NCI-H187 treated with DMSO at 0.1 percent for 48 hours (cell line): ENCODE measurements at regions not wholly inside any gene's neighbourhood (a gene's known extent, or its start where the extent isn't known, plus 50 kb on each side); places are given as distances from the start of the nearest gene placed in this dataset.
"Not testable (repeated sequence)": the region's sequence is repeated elsewhere in the genome, so short reads cannot be mapped to it uniquely, and the experiment has no call there.

Experiments used
- DNase-seq: peaks from one replicate; lab custom pipeline; 2025; lab: John Stamatoyannopoulos, UW

GRCh38 chr11:119586181-119586580, 142.8 kb downstream of the NECTIN1 start:
- DNase-seq = no peak

DNA sequence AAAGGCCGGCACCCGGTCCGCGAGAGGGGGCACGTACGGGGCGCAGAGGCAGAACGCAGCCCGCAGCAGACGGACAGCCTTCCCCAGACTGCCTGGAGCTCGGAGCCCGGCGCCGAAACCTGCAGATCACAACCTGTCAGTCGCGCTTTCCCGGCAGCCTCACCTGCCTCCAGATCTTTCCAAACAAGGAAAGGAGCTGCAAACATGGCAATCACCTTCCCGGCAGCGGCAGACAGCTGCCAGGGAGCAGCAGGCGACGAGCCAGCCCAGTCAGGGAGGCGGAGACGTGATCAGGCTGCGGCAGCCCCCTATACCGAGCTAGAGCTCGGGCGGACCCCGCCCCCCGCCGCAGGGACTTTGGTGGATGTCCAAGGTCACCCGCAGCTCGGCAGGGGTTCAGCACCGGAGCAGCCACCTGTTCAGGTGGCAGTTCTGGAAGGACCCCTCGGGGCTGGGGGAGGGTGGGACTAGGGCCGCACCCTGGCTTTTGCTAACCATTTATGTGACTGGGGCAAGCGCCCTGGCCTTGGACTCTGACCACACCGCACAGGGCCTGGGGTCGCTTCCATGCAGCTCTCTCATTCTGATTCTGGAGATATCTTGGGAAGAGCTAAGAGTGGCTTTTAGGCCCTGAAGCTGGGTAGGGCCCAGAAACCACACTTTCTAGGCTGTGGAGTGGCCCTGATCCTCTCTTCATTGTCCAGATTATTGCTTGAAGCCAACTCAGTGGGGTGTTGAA, 143.8 kb downstream of the NECTIN1 start:
- no peak for DNase-seq

- DNase-seq = no peak
These were observed 144.6 kb downstream of the NECTIN1 start for GRCh38 chr11:119584193-119585042.

DNA sequence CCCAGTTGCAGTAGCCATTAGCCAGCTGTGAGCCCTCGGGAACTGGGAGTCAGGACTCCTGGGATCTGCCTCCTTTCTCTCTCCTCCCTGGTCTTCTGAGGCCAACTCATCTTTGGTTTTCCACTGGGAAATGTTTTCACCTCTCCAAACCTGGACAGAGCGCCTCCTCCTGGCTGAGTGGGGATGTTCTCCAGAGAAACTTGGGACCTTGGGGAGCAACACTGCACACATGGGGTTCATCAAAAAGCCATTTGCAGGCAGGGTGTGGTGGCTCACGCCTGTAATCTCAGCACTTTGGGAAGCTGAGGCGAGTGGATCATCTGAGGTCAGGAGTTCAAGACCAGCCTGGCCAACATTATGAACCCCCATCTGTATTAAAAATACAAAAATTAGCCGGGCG, 145.4 kb downstream of the NECTIN1 start:
- DNase-seq = no peak

DNA sequence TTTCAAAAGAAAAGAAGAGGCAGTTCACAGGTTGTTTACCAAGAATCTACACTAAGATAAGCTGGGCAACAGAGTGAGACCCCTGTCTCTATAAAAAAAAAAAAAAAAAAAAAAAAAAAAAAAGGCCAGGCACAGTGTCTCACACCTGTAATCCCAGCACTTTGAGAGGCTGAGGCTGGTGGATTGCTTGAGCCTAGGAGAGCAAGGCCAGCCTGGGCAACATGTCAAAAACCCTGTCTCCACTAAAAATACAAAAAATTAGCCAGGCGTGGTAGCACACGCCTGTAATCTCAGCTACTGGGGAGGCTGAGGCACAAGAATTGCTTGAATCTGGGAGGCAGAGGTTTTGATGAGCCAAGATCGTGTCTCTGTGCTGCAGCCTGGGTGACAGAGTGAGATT, 147.6 kb downstream of the NECTIN1 start:
- DNase-seq = not testable (repeated sequence)

GRCh38 chr11:119580751-119581150, 148.2 kb downstream of the NECTIN1 start:
- DNase-seq = no peak

- DNase-seq = no peak
These were observed 148.9 kb downstream of the NECTIN1 start for GRCh38 chr11:119580081-119580480.

DNA sequence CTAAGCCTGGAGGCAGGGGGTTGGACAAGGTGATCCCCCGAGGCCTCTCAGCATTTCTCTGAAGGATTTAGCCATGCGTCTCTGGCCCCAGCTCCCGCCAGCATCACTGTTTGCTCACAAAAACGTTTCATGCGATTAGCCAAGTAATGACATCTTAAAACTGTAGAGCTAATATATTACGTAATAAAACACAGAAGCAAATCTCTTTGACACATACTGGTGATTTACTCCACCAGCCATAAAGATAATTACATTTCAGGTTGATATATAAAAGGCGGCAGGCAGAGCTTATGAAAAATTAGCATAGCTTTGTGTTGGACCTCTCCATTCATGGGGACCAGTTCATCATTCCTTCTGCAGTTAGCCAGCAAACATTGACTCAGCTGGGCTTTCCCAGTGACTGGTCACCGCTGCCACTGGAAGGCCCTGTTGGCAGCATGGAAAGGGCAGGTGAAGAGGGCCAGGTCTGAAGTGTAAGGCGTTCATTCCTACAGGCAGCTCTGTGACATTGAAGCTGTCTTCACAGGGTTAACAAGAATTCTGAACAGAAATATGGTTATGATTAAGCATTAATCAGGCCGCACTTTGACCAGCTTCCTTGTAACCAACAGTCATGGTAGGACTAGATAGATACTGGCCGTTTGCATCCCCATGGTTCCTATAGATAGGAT, 150.3 kb downstream of the NECTIN1 start:
- DNase-seq = no peak

DNA sequence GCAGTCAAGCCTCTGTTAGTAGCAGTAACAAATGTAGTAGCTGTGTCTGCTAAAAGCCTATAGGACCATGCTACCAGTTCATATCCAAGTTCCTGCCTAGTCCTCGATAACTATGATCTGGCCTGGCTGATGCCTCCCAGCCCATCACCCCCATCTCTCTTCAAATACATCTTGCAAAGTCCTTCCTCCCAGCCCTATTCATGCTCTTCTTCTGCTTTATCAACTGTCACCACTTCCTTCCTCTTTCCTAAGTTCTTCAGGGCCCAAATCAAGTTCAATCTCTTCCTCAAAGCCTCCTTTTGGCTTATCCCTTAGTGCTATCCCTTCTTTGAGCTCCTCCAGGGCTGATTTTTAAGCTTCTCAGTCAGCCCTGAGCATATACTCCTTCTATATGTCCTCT, 150.9 kb upstream of the THY1 start:
- no peak for DNase-seq

- DNase-seq = no peak
These were observed 149.8 kb upstream of the THY1 start for GRCh38 chr11:119572481-119573424.

GRCh38 chr11:119571311-119571710, 148.3 kb upstream of the THY1 start:
- peak; percentile 70 for DNase-seq

DNA sequence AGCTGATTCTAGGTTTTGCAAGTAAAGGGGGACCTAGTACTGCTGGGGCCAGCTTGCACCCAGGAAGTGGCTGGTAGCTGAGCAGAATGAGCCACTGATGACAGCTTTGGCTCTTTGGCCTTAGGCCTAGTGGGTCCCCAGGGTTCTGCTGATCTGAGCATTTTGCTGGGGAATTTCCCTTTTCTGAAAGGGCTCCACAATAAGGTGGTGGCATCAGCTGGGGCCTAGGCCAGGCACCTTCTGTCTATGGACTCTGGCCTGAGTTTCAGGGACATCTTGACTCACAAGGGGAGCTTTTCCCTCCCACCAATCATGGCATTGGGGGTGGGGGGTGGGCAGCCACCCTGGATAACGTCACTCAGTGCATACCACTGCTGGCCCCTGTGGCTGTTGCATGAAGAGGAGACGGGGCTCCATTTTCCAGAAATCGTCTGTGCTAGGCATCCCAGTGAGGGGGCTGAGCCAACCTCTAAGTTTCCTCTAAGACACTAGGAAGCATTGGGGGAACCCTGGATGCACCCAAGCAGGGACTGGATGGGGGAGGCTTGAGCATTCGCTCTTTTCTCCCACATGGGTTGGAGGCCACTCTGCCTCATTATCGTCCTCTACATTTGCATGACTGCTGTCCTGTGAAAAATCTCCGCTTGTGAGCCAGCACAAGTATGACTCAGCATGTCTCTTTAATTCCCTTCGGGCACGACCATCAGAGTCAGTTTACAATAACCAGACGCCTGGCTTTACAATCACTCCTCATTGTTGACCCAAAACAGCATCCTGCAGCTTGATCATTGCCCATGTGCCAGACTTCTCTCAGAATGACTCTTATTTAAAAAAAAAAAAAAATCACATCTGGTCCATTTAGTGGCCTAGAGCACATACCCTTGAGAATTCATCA, 145.0 kb upstream of the THY1 start:
- no peak for DNase-seq

- no peak for DNase-seq
These were observed 143.3 kb upstream of the THY1 start for GRCh38 chr11:119566319-119566718.

GRCh38 chr11:119565693-119566092, 142.7 kb upstream of the THY1 start:
- DNase-seq = not testable (repeated sequence)

DNA sequence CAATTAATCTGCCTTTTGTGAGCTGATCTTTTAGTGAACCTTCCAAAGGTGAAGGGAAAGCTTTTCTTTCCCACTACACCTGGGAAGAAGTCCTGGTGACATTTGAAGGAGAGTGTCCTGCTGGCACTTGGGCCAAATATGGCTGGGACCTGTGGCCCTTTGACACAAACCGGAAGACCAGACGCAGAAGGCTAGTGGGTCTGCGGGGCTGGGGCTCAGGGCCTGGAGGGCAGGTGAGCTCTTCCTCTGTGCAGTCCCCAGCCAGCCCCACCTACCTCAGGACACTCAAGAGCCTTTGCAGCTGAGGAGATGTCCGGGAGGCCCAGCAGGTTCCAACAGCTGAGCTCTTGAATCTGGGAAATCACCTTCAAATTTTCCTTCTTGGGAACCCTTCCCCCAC, 138.0 kb upstream of the THY1 start:
- no peak for DNase-seq

- DNase-seq = no peak
These were observed 137.3 kb upstream of the THY1 start for GRCh38 chr11:119560291-119560690.

DNA sequence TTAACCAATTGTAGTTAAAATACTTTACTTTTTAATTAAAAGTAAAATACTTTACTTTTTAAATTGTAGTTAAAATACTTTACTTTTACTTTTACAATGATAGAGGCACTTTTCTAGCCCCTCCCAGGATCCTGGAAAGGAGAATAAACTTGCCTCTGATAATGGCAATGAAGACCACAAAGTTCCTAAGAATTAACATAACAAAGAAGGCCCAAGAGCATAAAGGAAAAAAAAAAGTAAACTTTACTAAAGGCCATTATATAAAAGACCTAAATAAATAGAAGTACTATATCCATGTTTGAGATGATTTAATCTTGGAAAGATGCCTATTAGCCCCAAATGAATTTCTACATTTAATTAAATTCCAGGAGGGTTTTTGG, 129.1 kb upstream of the THY1 start:
- no peak for DNase-seq

DNA sequence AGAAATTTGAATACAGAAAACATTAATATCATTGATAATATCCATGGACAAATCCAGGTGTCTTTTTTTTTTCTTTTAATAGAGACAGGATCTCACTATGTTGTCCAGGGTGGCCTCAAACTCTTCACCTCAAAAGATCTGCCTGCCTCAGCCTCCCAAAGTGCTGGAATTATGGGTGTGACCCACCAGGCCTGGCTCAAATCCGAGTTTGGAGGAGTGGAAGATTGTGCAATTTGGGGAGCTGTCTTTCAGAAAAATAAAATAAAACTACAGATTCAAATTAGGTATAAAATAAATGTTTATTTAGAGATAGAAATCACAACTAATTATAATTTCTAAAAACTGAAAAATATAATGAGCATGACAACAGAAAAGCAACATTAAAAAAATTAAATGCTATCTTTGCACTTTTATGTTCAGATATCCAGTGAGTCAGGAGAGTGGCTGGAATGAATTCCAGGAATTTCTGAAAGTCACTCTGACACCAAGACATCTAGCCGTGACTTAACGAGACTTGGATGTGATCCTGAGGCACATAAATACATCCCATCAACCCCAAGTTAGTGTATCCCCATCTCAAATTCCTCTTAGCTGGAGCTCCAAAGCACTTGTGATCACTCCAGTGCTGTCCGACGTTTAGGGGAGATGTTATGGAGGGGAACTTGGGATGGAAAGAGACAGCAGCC, 128.6 kb upstream of the THY1 start:
- no peak for DNase-seq

GRCh38 chr11:119550053-119550752, 127.2 kb upstream of the THY1 start:
- no peak for DNase-seq
